MM.1S (cell line): ENCODE measurements at regions not wholly inside any gene's neighbourhood (a gene's known extent, or its start where the extent isn't known, plus 50 kb on each side); places are given as distances from the start of the nearest gene placed in this dataset.
A peak's percentile ranks its signal among the peaks of the same experiment; 100 is the strongest.

Experiments used
- DNase-seq: peaks from one replicate; pipeline ENCODE4 v3.0.0-alpha.2; 2015
- H2AFZ ChIP-seq: fragments of 300-600 bp; sonication (generic); 2 replicates; pipeline ENCODE4 v1.6.0; 2016; ENCODE audit warnings: antibody characterized with exemption, low read length
- H3F3A ChIP-seq: fragments of 300-600 bp; sonication (generic); 2 replicates; pipeline ENCODE4 v1.6.1; 2016; ENCODE audit warnings: mild to moderate bottlenecking, antibody characterized with exemption, low read length, moderate library complexity, mixed read lengths; ENCODE audit not compliant: insufficient read depth
- H3K27ac ChIP-seq: fragments of 300-600 bp; sonication (generic); 2 replicates; pipeline ENCODE4 v1.5.1; 2016; ENCODE audit warnings: mild to moderate bottlenecking, low read length
- H3K27me3 ChIP-seq: fragments of 300-600 bp; sonication (generic); replicated peaks from 2 replicates; pipeline ENCODE4 v1.6.0; 2016; ENCODE audit warnings: low read length; ENCODE audit not compliant: insufficient read depth
- H3K36me3 ChIP-seq: fragments of 300-600 bp; sonication (generic); replicated peaks from 2 replicates; pipeline ENCODE4 v1.6.1; 2016; ENCODE audit warnings: mild to moderate bottlenecking, low read length, mixed read lengths; ENCODE audit not compliant: insufficient read depth
- H3K4me1 ChIP-seq: fragments of 300-600 bp; sonication (generic); 2 replicates; pipeline ENCODE4 v1.6.1; 2016; ENCODE audit warnings: low read length, mixed read lengths
- H3K4me2 ChIP-seq: fragments of 300-600 bp; sonication (generic); 2 replicates; pipeline ENCODE4 v1.6.0; 2016; ENCODE audit warnings: low read depth, low read length
- H3K4me3 ChIP-seq: fragments of 300-600 bp; sonication (generic); 2 replicates; pipeline ENCODE4 v1.5.1; 2016; ENCODE audit warnings: low read length, mixed read lengths
- H3K79me2 ChIP-seq: fragments of 300-600 bp; sonication (generic); 2 replicates; pipeline ENCODE4 v1.6.1; 2016; ENCODE audit warnings: mixed run types, low read length, mixed read lengths
- H3K9ac ChIP-seq: fragments of 300-600 bp; sonication (generic); 2 replicates; pipeline ENCODE4 v1.6.1; 2016; ENCODE audit warnings: low read length, mixed read lengths
- H3K9me2 ChIP-seq: fragments of 300-600 bp; sonication (generic); replicated peaks from 2 replicates; pipeline ENCODE4 v1.6.1; 2016; ENCODE audit warnings: mild to moderate bottlenecking, low read length, mixed read lengths; ENCODE audit not compliant: insufficient read depth
- H3K9me3 ChIP-seq: fragments of 300-600 bp; sonication (generic); replicated peaks from 2 replicates; pipeline ENCODE4 v1.6.1; 2016; ENCODE audit warnings: mild to moderate bottlenecking, low read length, mixed read lengths; ENCODE audit not compliant: insufficient read depth
- H4K20me1 ChIP-seq: fragments of 300-600 bp; sonication (generic); 2 replicates; pipeline ENCODE4 v1.6.1; 2016; ENCODE audit warnings: mild to moderate bottlenecking, low read length, moderate library complexity, mixed read lengths; ENCODE audit not compliant: insufficient read depth
- CTCF ChIP-seq: fragments of 300-600 bp; sonication (generic); IDR thresholded peaks from 2 replicates; pipeline ENCODE4 v1.5.1; 2016; ENCODE audit warnings: antibody characterized with exemption, low read length, mixed read lengths
- EZH2 ChIP-seq: fragments of 300-600 bp; sonication (generic); optimal IDR thresholded peaks from 2 replicates; pipeline ENCODE3; 2017; ENCODE audit warnings: low read depth, mild to moderate bottlenecking, antibody characterized with exemption, low read length, mixed read lengths
- EZH2phosphoT487 ChIP-seq: fragments of 300-600 bp; sonication (generic); IDR thresholded peaks from 2 replicates; pipeline ENCODE4 v1.6.1; 2018; ENCODE audit warnings: antibody characterized with exemption, low read length

GRCh38 chr2:147559070-147559725, 285.6 kb upstream of the ACVR2A start:
- H3K4me3 ChIP-seq = no peak overlapping the region
- no peaks in the 10 kb centered on the region for H3K36me3 ChIP-seq
- no peaks in the 10 kb centered on the region for H3K9me3 ChIP-seq
- H3K4me1 ChIP-seq = peaks cover 7% of the 10 kb centered on the region
- H3K27me3 ChIP-seq = no peaks in the 10 kb centered on the region
- no peaks in the 10 kb centered on the region for H3K79me2 ChIP-seq
- H3K9me2 ChIP-seq = no peaks in the 10 kb centered on the region
- no peaks in the 10 kb centered on the region for H3F3A ChIP-seq
- no peaks in the 10 kb centered on the region for H4K20me1 ChIP-seq
- TF ChIP-seq EZH2phosphoT487 (no peak), CTCF (no peak), EZH2 (no peak)
- H3K4me2 ChIP-seq = no peak overlapping the region
- no peak for DNase-seq
- no peak overlapping the region for H2AFZ ChIP-seq
- no peak overlapping the region for H3K9ac ChIP-seq
- H3K27ac ChIP-seq = no peak overlapping the region

- Histone ChIP-seq H3K9me2 (no peaks in the 10 kb centered on the region), H4K20me1 (no peaks in the 10 kb centered on the region), H3K9ac (no peak overlapping the region), H3K27me3 (no peaks in the 10 kb centered on the region), H3K4me2 (peak overlapping the region; percentile 41), H3K36me3 (no peaks in the 10 kb centered on the region), H3K4me3 (peak overlapping the region; percentile 16; the same call in 1 of the 2 replicates), H2AFZ (peak overlapping the region; percentile 55), H3K4me1 (peaks cover 7% of the 10 kb centered on the region), H3K27ac (no peak overlapping the region), H3K79me2 (no peaks in the 10 kb centered on the region), H3K9me3 (no peaks in the 10 kb centered on the region), H3F3A (no peaks in the 10 kb centered on the region)
- DNase-seq = peak; percentile 64
- TF ChIP-seq EZH2 (no peak), CTCF (no peak), EZH2phosphoT487 (no peak)
Measured at GRCh38 chr2:147558620-147559019, 286.2 kb upstream of the ACVR2A start.

- H3K9me3 ChIP-seq = no peaks in the 10 kb centered on the region
- no peaks in the 10 kb centered on the region for H3K9me2 ChIP-seq
- no peak overlapping the region for H2AFZ ChIP-seq
- H3K36me3 ChIP-seq = no peaks in the 10 kb centered on the region
- H3F3A ChIP-seq = no peaks in the 10 kb centered on the region
- TF ChIP-seq EZH2 (no peak), EZH2phosphoT487 (no peak), CTCF (no peak)
- H4K20me1 ChIP-seq = no peaks in the 10 kb centered on the region
- H3K4me3 ChIP-seq = no peak overlapping the region
- no peak overlapping the region for H3K9ac ChIP-seq
- no peak overlapping the region for H3K27ac ChIP-seq
- no peaks in the 10 kb centered on the region for H3K27me3 ChIP-seq
- H3K79me2 ChIP-seq = no peaks in the 10 kb centered on the region
- peaks cover 7% of the 10 kb centered on the region for H3K4me1 ChIP-seq
- no peak overlapping the region for H3K4me2 ChIP-seq
- no peak for DNase-seq
Measured at GRCh38 chr2:147554521-147555107, 290.2 kb upstream of the ACVR2A start.
